Upper lobe of right lung (tissue), 1 donor: ENCODE measurements at regions not wholly inside any gene's neighbourhood (a gene's known extent, or its start where the extent isn't known, plus 50 kb on each side); places are given as distances from the start of the nearest gene placed in this dataset.
"Not testable (repeated sequence)": the region's sequence is repeated elsewhere in the genome, so short reads cannot be mapped to it uniquely, and the experiment has no call there.

Source experiments
- ATAC-seq: fragments of 200-7000 bp; cut with Tn5 transposase; one replicate; pipeline ENCODE4 v1.9.1; 2020; ENCODE audit warnings: mild to moderate bottlenecking, moderate library complexity
- DNase-seq: peaks from one replicate; pipeline ENCODE4 v3.0.0-alpha.2; 2020
- H3K27ac ChIP-seq: fragments of 200-600 bp; one replicate; pipeline ENCODE4 v1.8.0; 2022
- H3K27me3 ChIP-seq: fragments of 200-600 bp; one replicate; pipeline ENCODE4 v1.8.0; 2022; ENCODE audit warnings: mild to moderate bottlenecking
- H3K36me3 ChIP-seq: fragments of 200-600 bp; one replicate; pipeline ENCODE4 v1.8.0; 2022
- H3K4me1 ChIP-seq: fragments of 200-600 bp; one replicate; pipeline ENCODE4 v1.8.0; 2022
- H3K4me3 ChIP-seq: fragments of 200-600 bp; one replicate; pipeline ENCODE4 v1.8.0; 2022; ENCODE audit warnings: mild to moderate bottlenecking
- H3K9me3 ChIP-seq: fragments of 200-600 bp; one replicate; pipeline ENCODE4 v1.8.0; 2022
- CTCF ChIP-seq: fragments of 200-600 bp; IDR thresholded peaks from one replicate; pipeline ENCODE4 v1.8.0; 2022; ENCODE audit warnings: antibody characterized with exemption
- intact Hi-C: fragments of 100-400 bp; cut with DNase I; formaldehyde crosslinking; loops from one replicate; pipeline ENCODE4 v1.11.0; 2022
- donor health status: DM: no; HTN: yes; CAD: no; lungs with severe emphysema.

- Histone ChIP-seq H3K4me1 (no peaks in the 10 kb centered on the region), H3K27ac (no peak overlapping the region), H3K4me3 (no peak overlapping the region), H3K36me3 (no peaks in the 10 kb centered on the region), H3K27me3 (no peaks in the 10 kb centered on the region), H3K9me3 (no peaks in the 10 kb centered on the region)
- no peak for TF ChIP-seq CTCF
- DNase-seq = no peak
- intact Hi-C loops = no loop called here
- ATAC-seq = no peak
Measured at GRCh38 chr5:19098434-19098833, 889.6 kb downstream of the CDH18 start.

GRCh38 chr5:19099195-19099594 is 888.8 kb downstream of the CDH18 start:
- Histone ChIP-seq H3K27me3 (no peaks in the 10 kb centered on the region), H3K36me3 (no peaks in the 10 kb centered on the region), H3K4me3 (no peak overlapping the region), H3K27ac (no peak overlapping the region), H3K9me3 (no peaks in the 10 kb centered on the region), H3K4me1 (no peaks in the 10 kb centered on the region)
- DNase-seq (no peak), ATAC-seq (no peak)
- no peak for TF ChIP-seq CTCF
- intact Hi-C loops = no loop called here

GRCh38 chr5:19104948-19105347 is 883.1 kb downstream of the CDH18 start:
- no peak for DNase-seq
- Histone ChIP-seq H3K4me3 (no peak overlapping the region), H3K9me3 (no peaks in the 10 kb centered on the region), H3K36me3 (no peaks in the 10 kb centered on the region), H3K27me3 (no peaks in the 10 kb centered on the region), H3K4me1 (no peaks in the 10 kb centered on the region), H3K27ac (no peak overlapping the region)
- no peak for TF ChIP-seq CTCF
- intact Hi-C loops = no loop called here
- ATAC-seq = no peak

- H3K27ac ChIP-seq = no peak overlapping the region
- DNase-seq = no peak
- no peaks in the 10 kb centered on the region for H3K9me3 ChIP-seq
- intact Hi-C loops = no loop called here
- no peak for TF ChIP-seq CTCF
- ATAC-seq = no peak
- H3K4me1 ChIP-seq = no peaks in the 10 kb centered on the region
- H3K27me3 ChIP-seq = no peaks in the 10 kb centered on the region
- H3K4me3 ChIP-seq = no peak overlapping the region
- no peaks in the 10 kb centered on the region for H3K36me3 ChIP-seq
Measured at GRCh38 chr5:19122923-19123322, 865.1 kb downstream of the CDH18 start.

- no peaks in the 10 kb centered on the region for H3K9me3 ChIP-seq
- no peaks in the 10 kb centered on the region for H3K27me3 ChIP-seq
- DNase-seq (no peak), ATAC-seq (no peak)
- H3K27ac ChIP-seq = no peak overlapping the region
- H3K36me3 ChIP-seq = no peaks in the 10 kb centered on the region
- no peak overlapping the region for H3K4me3 ChIP-seq
- intact Hi-C loops = no loop called here
- no peak for TF ChIP-seq CTCF
- H3K4me1 ChIP-seq = no peaks in the 10 kb centered on the region
Measured at GRCh38 chr5:19125956-19126713, 861.9 kb downstream of the CDH18 start.

GRCh38 chr5:19140276-19140675 is 847.7 kb downstream of the CDH18 start:
- no peak overlapping the region for H3K27ac ChIP-seq
- H3K4me1 ChIP-seq = no peaks in the 10 kb centered on the region
- intact Hi-C loops = no loop called here
- no peaks in the 10 kb centered on the region for H3K27me3 ChIP-seq
- H3K36me3 ChIP-seq = no peaks in the 10 kb centered on the region
- ATAC-seq (no peak), DNase-seq (no peak)
- TF ChIP-seq CTCF = no peak
- no peak overlapping the region for H3K4me3 ChIP-seq
- H3K9me3 ChIP-seq = no peaks in the 10 kb centered on the region

- H3K4me3 ChIP-seq, ATAC-seq, DNase-seq, H3K4me1 ChIP-seq, intact Hi-C loops, H3K9me3 ChIP-seq, H3K36me3 ChIP-seq, H3K27ac ChIP-seq, H3K27me3 ChIP-seq: not testable (repeated sequence)
Measured at GRCh38 chr5:19141937-19142524, 846.0 kb downstream of the CDH18 start.

GRCh38 chr5:19142713-19143414 is 845.1 kb downstream of the CDH18 start:
- H3K27me3 ChIP-seq, ATAC-seq, DNase-seq, H3K27ac ChIP-seq, H3K9me3 ChIP-seq, H3K4me1 ChIP-seq, H3K36me3 ChIP-seq, intact Hi-C loops, H3K4me3 ChIP-seq: not testable (repeated sequence)
